ENCODE measurements at regions not wholly inside any gene's neighbourhood (a gene's known extent, or its start where the extent isn't known, plus 50 kb on each side); places are given as distances from the start of the nearest gene placed in this dataset.

DNA sequence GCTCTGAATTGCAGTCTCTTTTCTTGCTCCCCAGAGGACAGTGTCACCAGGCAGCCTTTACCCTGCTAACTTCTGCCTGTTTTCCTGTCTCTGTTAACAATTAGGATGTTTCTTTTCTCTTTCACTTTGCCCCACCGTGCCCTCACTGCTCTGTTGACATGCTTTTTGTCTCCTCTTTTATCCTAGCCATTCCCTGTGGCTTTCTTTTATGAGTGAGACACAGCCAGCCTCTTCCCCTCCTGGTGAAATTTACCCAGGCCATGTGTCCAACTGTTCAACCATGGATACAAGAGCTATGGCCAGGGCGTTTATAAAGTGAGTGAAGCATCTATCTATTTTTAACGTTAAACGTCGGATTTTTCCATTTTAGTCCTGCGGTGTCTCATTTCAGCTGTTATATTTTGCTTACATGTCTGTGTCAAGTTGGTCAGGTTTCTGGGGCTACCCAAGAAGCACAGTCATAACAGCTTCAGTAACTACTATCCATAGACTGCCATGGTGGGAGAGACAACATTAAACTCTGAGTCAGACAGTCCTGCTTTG, 443.2 kb upstream of the AZI2 start:
- Histone ChIP-seq H4K20me1 (ENCODE audit: control insufficient read depth, insufficient read depth, low read depth, low read length) (no peaks in the 10 kb centered on the region), H3K79me2 (ENCODE audit: control insufficient read depth, low read length) (no peaks in the 10 kb centered on the region), H3K27ac (ENCODE audit: low read depth, low read length) (no peak overlapping the region), H3K4me2 (ENCODE audit: low read length) (no peak overlapping the region), H3F3A (ENCODE audit: control insufficient read depth, insufficient read depth) (no peaks in the 10 kb centered on the region), H3K27me3 (ENCODE audit: control insufficient read depth, low read length) (no peaks in the 10 kb centered on the region), H3K4me1 (ENCODE audit: control insufficient read depth, low read length) (no peaks in the 10 kb centered on the region), H3K9me2 (replicated peaks; ENCODE audit: control insufficient read depth, low read length) (no peaks in the 10 kb centered on the region), H3K36me3 (ENCODE audit: control insufficient read depth, low read length) (no peaks in the 10 kb centered on the region), H3K4me3 (ENCODE audit: low read length) (no peak overlapping the region), H3K9me3 (ENCODE audit: control insufficient read depth, insufficient read depth, low read length) (no peaks in the 10 kb centered on the region)
- no peak for TF ChIP-seq EZH2phosphoT487 (IDR thresholded peaks at IDR 0.05; ENCODE audit: borderline replicate concordance, low read length)
- TF ChIP-seq, protein P1, sequence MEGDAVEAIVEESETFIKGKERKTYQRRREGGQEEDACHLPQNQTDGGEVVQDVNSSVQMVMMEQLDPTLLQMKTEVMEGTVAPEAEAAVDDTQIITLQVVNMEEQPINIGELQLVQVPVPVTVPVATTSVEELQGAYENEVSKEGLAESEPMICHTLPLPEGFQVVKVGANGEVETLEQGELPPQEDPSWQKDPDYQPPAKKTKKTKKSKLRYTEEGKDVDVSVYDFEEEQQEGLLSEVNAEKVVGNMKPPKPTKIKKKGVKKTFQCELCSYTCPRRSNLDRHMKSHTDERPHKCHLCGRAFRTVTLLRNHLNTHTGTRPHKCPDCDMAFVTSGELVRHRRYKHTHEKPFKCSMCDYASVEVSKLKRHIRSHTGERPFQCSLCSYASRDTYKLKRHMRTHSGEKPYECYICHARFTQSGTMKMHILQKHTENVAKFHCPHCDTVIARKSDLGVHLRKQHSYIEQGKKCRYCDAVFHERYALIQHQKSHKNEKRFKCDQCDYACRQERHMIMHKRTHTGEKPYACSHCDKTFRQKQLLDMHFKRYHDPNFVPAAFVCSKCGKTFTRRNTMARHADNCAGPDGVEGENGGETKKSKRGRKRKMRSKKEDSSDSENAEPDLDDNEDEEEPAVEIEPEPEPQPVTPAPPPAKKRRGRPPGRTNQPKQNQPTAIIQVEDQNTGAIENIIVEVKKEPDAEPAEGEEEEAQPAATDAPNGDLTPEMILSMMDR (IDR thresholded peaks at IDR 0.05; ENCODE audit: low read depth, low read length, poor library complexity, severe bottlenecking): no peak

DNA sequence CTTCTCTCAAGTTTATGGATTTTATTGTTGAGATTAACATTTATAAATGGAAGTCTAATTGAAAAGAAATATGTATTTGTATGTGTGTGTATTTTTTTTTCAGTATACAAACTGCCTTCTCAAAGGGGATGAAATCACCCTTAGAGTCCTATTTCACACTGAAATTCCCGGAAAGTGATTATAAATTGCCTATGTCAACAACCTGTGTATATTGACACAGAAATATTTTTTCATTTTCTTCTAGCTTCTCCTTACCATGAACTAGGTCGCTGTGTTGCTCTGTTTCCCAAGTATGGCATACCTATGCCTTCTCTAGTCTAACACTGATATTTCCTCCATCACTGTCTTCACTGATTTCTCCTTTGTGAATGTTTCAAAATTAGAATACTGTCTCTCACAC, 444.0 kb upstream of the AZI2 start:
- Histone ChIP-seq H3K36me3 (ENCODE audit: control insufficient read depth, low read length) (no peaks in the 10 kb centered on the region), H3K4me3 (ENCODE audit: low read length) (no peak overlapping the region), H4K20me1 (ENCODE audit: control insufficient read depth, insufficient read depth, low read depth, low read length) (no peaks in the 10 kb centered on the region), H3K79me2 (ENCODE audit: control insufficient read depth, low read length) (no peaks in the 10 kb centered on the region), H3K27me3 (ENCODE audit: control insufficient read depth, low read length) (no peaks in the 10 kb centered on the region), H3K4me1 (ENCODE audit: control insufficient read depth, low read length) (no peaks in the 10 kb centered on the region), H3K9me3 (ENCODE audit: control insufficient read depth, insufficient read depth, low read length) (no peaks in the 10 kb centered on the region), H3K27ac (ENCODE audit: low read depth, low read length) (no peak overlapping the region), H3K4me2 (ENCODE audit: low read length) (no peak overlapping the region), H3K9me2 (replicated peaks; ENCODE audit: control insufficient read depth, low read length) (no peaks in the 10 kb centered on the region), H3F3A (ENCODE audit: control insufficient read depth, insufficient read depth) (no peaks in the 10 kb centered on the region)
- no peak for TF ChIP-seq EZH2phosphoT487 (IDR thresholded peaks at IDR 0.05; ENCODE audit: borderline replicate concordance, low read length)
- TF ChIP-seq, protein P1 (IDR thresholded peaks at IDR 0.05; ENCODE audit: low read depth, low read length, poor library complexity, severe bottlenecking): no peak

DNA sequence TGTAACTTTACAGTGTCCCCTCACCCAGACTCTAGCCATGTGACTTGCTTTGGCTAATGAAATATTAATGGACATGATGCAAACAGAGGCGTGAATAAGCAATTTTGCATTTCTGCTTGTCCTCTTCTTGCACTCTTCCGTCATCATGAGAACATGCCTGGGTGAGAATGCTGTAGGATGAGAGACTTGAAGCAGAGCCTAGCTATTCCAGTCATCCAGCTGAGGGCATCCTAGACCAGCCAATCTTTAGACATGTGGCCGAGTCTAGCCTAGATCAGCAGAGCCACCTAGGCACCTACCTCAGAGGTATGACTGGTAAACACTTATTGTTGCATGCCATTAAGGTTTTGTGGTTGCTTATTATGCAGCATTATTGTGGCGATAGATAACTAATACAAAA, 450.5 kb upstream of the AZI2 start:
- H3K36me3 ChIP-seq (ENCODE audit: control insufficient read depth, low read length): no peaks in the 10 kb centered on the region
- no peaks in the 10 kb centered on the region for H3K9me3 ChIP-seq (ENCODE audit: control insufficient read depth, insufficient read depth, low read length)
- no peaks in the 10 kb centered on the region for H4K20me1 ChIP-seq (ENCODE audit: control insufficient read depth, insufficient read depth, low read depth, low read length)
- H3F3A ChIP-seq (ENCODE audit: control insufficient read depth, insufficient read depth): no peaks in the 10 kb centered on the region
- H3K4me2 ChIP-seq (ENCODE audit: low read length): no peak overlapping the region
- no peak overlapping the region for H3K27ac ChIP-seq (ENCODE audit: low read depth, low read length)
- no peak overlapping the region for H3K4me3 ChIP-seq (ENCODE audit: low read length)
- H3K4me1 ChIP-seq (ENCODE audit: control insufficient read depth, low read length): no peaks in the 10 kb centered on the region
- H3K79me2 ChIP-seq (ENCODE audit: control insufficient read depth, low read length): no peaks in the 10 kb centered on the region
- TF ChIP-seq EZH2phosphoT487 (IDR thresholded peaks at IDR 0.05; ENCODE audit: borderline replicate concordance, low read length): no peak
- TF ChIP-seq, protein P1 (IDR thresholded peaks at IDR 0.05; ENCODE audit: low read depth, low read length, poor library complexity, severe bottlenecking): no peak
- H3K9me2 ChIP-seq (replicated peaks; ENCODE audit: control insufficient read depth, low read length): no peaks in the 10 kb centered on the region
- H3K27me3 ChIP-seq (ENCODE audit: control insufficient read depth, low read length): no peaks in the 10 kb centered on the region

Data from DOHH2 (cell line).